Activated CD4-positive, alpha-beta T cell treated with anti-CD3 and anti-CD28 coated beads, Interleukin-2, Interleukin-4, amounts not matched to agents 100 ng/mL and 50 ng/mL, durations not matched to agents 16 hours and 8 hours (primary cell): ENCODE measurements at regions not wholly inside any gene's neighbourhood (a gene's known extent, or its start where the extent isn't known, plus 50 kb on each side); places are given as distances from the start of the nearest gene placed in this dataset.
A peak's percentile ranks its signal among the peaks of the same experiment; 100 is the strongest.

Experiments
- DNase-seq: peaks from one replicate; pipeline ENCODE4 v3.0.0-alpha.2; 2020; ENCODE audit warnings: low spot score

GRCh38 chr12:91395628-91396135 is 213.1 kb upstream of the DCN start:
- DNase-seq, result no peak

- DNase-seq, result no peak
These were observed 212.3 kb upstream of the DCN start for GRCh38 chr12:91394903-91395302.

- no peak for DNase-seq
These were observed 206.0 kb upstream of the DCN start for GRCh38 chr12:91388573-91388972.

GRCh38 chr12:91387461-91388134 is 205.0 kb upstream of the DCN start:
- DNase-seq, result no peak

- DNase-seq, result no peak
These were observed 202.2 kb upstream of the DCN start for GRCh38 chr12:91384806-91385205.

GRCh38 chr12:91384366-91384765 is 201.7 kb upstream of the DCN start:
- DNase-seq, result no peak

- DNase-seq, result no peak
These were observed 200.5 kb upstream of the DCN start for GRCh38 chr12:91383099-91383498.

GRCh38 chr12:91382081-91382543 is 199.5 kb upstream of the DCN start:
- peak; percentile 79 for DNase-seq

- peak; percentile 9 for DNase-seq
These were observed 198.7 kb upstream of the DCN start for GRCh38 chr12:91381309-91381804.

GRCh38 chr12:91380631-91381030 is 198.0 kb upstream of the DCN start:
- no peak for DNase-seq

- DNase-seq, result no peak
These were observed 196.6 kb upstream of the DCN start for GRCh38 chr12:91379051-91379775.

GRCh38 chr12:91377436-91377835 is 194.8 kb upstream of the DCN start:
- no peak for DNase-seq

GRCh38 chr12:91373086-91373485 is 190.5 kb upstream of the DCN start:
- no peak for DNase-seq

- no peak for DNase-seq
These were observed 187.7 kb upstream of the DCN start for GRCh38 chr12:91370086-91370868.

GRCh38 chr12:91368613-91369012 is 186.0 kb upstream of the DCN start:
- no peak for DNase-seq

- peak; percentile 2 for DNase-seq
These were observed 184.7 kb upstream of the DCN start for GRCh38 chr12:91367234-91367849.

GRCh38 chr12:91364471-91365184 is 182.0 kb upstream of the DCN start:
- DNase-seq, result no peak

GRCh38 chr12:91361864-91362263 is 179.2 kb upstream of the DCN start:
- peak; percentile 26 for DNase-seq

GRCh38 chr12:91357381-91357780 is 174.8 kb upstream of the DCN start:
- no peak for DNase-seq

GRCh38 chr12:91356405-91356804 is 173.8 kb upstream of the DCN start:
- no peak for DNase-seq
